Stimulated activated memory B cell treated with anti-CD40 and anti-IgM and Interleukin-4, amounts not matched to agents 10 μg/mL and 1 μg/mL and 100 μg/mL, for 72 hours (primary cell): ENCODE measurements at regions not wholly inside any gene's neighbourhood (a gene's known extent, or its start where the extent isn't known, plus 50 kb on each side); places are given as distances from the start of the nearest gene placed in this dataset.

Experiments
- ATAC-seq: fragments of 150-1000 bp; cut with Tn5 transposase; 2 replicates; pipeline ENCODE4 v1.10.0; 2021
- H3K27ac Mint-ChIP-seq: one replicate; pipeline ENCODE4 v1.8.0; 2022; ENCODE audit warnings: mild to moderate bottlenecking, mixed read lengths
- H3K27me3 Mint-ChIP-seq: one replicate; pipeline ENCODE4 v1.8.0; 2022; ENCODE audit warnings: mixed read lengths
- H3K36me3 Mint-ChIP-seq: one replicate; pipeline ENCODE4 v1.8.0; 2022; ENCODE audit warnings: mixed read lengths
- H3K4me1 Mint-ChIP-seq: one replicate; pipeline ENCODE4 v1.8.0; 2022; ENCODE audit warnings: mixed read lengths
- H3K4me3 Mint-ChIP-seq: one replicate; pipeline ENCODE4 v1.8.0; 2022; ENCODE audit warnings: mild to moderate bottlenecking, moderate library complexity, mixed read lengths
- H3K9me3 Mint-ChIP-seq: one replicate; pipeline ENCODE4 v1.8.0; 2022; ENCODE audit warnings: mixed read lengths

DNA sequence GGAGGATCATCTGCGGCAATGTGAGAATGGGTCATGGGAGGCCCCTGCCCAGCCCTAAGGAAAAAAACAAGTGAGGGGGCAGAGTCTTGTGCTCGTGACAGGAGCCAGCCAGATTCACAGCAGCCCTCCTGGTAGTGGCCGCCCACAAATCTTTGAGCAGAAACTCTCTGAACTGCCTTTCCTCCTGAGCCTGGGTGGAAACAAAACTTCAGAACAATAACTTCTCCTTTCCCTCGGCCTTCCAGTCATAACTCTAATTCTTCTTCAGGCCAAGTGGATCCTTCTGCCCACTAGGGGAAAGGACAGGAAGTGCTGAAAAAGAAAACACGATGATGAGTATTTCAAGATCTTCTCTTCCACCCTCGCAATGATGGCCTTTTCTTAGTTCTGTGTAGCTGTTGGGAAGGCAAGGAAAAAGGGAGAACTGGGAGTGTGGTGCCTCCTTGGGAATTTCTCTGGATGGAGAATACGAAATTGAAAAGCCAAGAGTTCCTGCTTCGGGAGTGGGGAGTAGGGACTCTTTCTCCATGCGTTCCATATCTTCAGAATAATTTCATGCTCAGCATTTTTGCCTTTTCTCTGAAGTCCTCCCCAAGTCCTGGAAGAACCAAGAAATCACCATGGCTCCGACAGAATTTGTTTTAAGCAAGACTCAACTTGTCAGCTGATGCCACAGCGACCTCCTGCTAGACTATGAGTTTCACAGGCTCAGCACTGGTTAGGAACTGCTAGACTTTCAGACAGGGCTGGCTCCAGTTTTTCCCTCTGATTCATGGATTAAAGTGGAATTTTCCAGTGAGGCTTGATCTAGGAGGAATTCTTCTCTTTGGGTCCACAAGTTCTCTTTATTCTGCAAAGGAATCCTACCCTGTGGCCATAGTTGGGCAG is 188.9 kb downstream of the CAND1 start:
- peak; percentile 80 for ATAC-seq
- no peak overlapping the region for H3K4me3 Mint-ChIP-seq
- peaks cover 1% of the 10 kb centered on the region for H3K9me3 Mint-ChIP-seq
- no peaks in the 10 kb centered on the region for H3K36me3 Mint-ChIP-seq
- H3K27me3 Mint-ChIP-seq: no peaks in the 10 kb centered on the region
- H3K4me1 Mint-ChIP-seq: peaks cover 11% of the 10 kb centered on the region
- peak overlapping the region; percentile 64 for H3K27ac Mint-ChIP-seq

GRCh38 chr12:67459173-67459572 is 189.4 kb upstream of the DYRK2 start:
- Mint-ChIP-seq H3K9me3 (no peaks in the 10 kb centered on the region), H3K27ac (no peak overlapping the region)
- ATAC-seq: no peak

DNA sequence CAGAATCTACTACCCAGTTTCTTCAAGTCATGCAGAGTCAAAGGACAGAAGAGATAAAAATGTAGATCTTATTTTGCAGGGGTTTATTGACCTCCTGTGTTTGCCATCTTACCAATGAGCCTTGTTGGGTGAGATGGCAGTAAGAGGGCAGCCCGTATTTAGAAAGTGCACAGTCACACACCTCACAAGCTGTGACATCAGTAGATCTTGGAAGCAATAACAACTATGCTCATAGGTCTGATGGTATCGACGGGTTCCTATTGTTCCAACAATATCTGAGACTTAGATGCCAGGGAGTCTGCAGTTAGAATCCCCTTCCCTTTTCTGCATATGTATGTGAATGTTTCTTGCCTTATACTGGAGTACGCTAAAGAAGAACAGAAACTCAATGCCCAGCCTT is 189.0 kb upstream of the DYRK2 start:
- Mint-ChIP-seq H3K36me3 (no peaks in the 10 kb centered on the region), H3K4me1 (peaks cover 8% of the 10 kb centered on the region), H3K27ac (no peak overlapping the region), H3K9me3 (no peaks in the 10 kb centered on the region), H3K4me3 (no peak overlapping the region), H3K27me3 (no peaks in the 10 kb centered on the region)
- ATAC-seq: no peak

More at GRCh38 chr12:67459173-67459572, 189.4 kb upstream of the DYRK2 start:
- H3K27me3 Mint-ChIP-seq: no peaks in the 10 kb centered on the region
- peaks cover 8% of the 10 kb centered on the region for H3K4me1 Mint-ChIP-seq
- H3K36me3 Mint-ChIP-seq: no peaks in the 10 kb centered on the region
- no peak overlapping the region for H3K4me3 Mint-ChIP-seq

- Mint-ChIP-seq H3K4me3 (no peak overlapping the region), H3K27ac (no peak overlapping the region), H3K4me1 (peaks cover 8% of the 10 kb centered on the region), H3K9me3 (no peaks in the 10 kb centered on the region), H3K36me3 (no peaks in the 10 kb centered on the region), H3K27me3 (no peaks in the 10 kb centered on the region)
- ATAC-seq: no peak
These were observed 188.2 kb upstream of the DYRK2 start for GRCh38 chr12:67460388-67460787.

DNA sequence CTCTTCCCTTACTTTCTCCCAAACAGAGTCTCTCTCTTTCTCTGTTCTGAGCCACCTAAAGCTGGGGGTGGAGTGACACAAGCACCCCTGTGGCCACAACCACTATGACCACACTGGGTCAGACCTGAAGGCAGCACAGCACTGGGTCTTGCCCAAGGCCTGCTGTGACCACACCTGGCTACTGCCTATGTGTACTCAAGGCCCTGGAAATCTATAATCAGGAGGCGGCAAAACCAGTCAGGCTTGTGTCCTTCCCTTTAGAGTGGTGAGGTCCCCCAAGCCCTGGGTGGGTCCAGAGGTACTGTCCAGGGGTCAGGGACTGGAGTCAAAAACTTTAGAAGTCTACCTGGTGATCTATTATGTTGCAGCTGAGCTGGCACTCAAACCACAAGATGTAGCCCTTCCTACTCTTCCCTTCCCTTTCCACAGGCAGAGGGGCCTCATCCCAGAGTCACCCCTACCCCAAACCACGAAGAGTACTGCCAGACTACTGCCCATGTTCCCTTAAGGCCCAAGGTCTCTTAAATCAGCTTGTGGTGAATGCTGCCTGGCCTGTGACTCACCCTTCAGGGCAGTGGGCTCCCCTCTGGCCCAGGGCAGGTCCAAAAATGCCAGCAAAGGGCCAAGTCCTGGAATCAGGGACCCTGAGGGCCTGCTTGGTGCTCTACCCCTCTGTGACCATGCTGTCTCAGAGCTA is 179.8 kb upstream of the DYRK2 start:
- no peak overlapping the region for H3K27ac Mint-ChIP-seq

DNA sequence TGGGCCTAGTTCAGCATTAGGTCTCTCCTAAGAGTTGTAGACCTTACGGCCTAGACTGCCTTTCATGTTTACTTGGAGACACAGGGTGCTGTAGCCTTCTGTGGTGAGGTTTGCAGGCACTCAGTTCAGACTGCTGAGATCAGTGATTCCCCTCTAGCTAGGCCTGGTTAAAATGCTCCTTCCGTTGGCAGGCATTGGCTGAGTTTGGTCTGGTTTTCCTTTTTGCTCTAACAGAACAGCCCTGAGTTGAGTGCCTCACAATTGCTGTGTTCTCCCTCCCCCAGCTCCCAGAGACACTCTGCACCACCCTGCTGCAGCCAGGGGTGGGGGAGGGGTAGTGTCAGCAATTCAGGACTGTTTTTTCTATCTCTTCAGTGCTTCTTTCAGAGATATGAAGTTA is 178.9 kb upstream of the DYRK2 start:
- H3K4me1 Mint-ChIP-seq: no peaks in the 10 kb centered on the region
- no peak overlapping the region for H3K27ac Mint-ChIP-seq
- H3K4me3 Mint-ChIP-seq: no peak overlapping the region
- peaks cover 6% of the 10 kb centered on the region for H3K27me3 Mint-ChIP-seq
- H3K36me3 Mint-ChIP-seq: peaks cover 14% of the 10 kb centered on the region
- peaks cover 14% of the 10 kb centered on the region for H3K9me3 Mint-ChIP-seq
- no peak for ATAC-seq

More for the DNA sequence above, 179.8 kb upstream of the DYRK2 start:
- no peak for ATAC-seq
- peaks cover 6% of the 10 kb centered on the region for H3K27me3 Mint-ChIP-seq
- peaks cover 14% of the 10 kb centered on the region for H3K9me3 Mint-ChIP-seq
- H3K4me1 Mint-ChIP-seq: no peaks in the 10 kb centered on the region
- peaks cover 14% of the 10 kb centered on the region for H3K36me3 Mint-ChIP-seq
- H3K4me3 Mint-ChIP-seq: no peak overlapping the region

DNA sequence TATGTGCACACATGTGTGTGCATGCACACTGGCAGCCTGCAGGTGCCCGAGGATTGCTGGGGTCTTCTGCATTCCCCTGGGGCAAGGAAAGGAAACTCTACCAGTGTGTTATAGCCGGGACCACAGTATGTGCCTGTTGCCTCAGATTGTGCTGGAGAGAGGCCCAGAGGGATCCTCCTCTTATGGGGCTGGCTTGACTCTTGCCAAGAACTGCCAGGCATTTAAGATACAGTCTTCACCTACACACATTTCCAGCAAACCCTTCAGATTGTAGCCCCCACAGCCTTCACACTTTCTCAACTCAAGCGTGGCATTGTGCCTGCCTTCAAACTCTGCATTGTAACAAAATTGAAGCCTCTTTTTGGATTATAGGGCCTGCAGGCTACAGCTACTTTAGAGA is 176.7 kb upstream of the DYRK2 start:
- no peak overlapping the region for H3K4me3 Mint-ChIP-seq
- H3K4me1 Mint-ChIP-seq: no peaks in the 10 kb centered on the region
- peaks cover 9% of the 10 kb centered on the region for H3K36me3 Mint-ChIP-seq

GRCh38 chr12:67472539-67472938 is 176.0 kb upstream of the DYRK2 start:
- peaks cover 1% of the 10 kb centered on the region for H3K36me3 Mint-ChIP-seq
- no peak for ATAC-seq
- peaks cover 2% of the 10 kb centered on the region for H3K27me3 Mint-ChIP-seq
- no peak overlapping the region for H3K4me3 Mint-ChIP-seq
- H3K4me1 Mint-ChIP-seq: no peaks in the 10 kb centered on the region
- H3K9me3 Mint-ChIP-seq: peaks cover 2% of the 10 kb centered on the region
- H3K27ac Mint-ChIP-seq: no peak overlapping the region

More for the DNA sequence above, 176.7 kb upstream of the DYRK2 start:
- no peak for ATAC-seq
- H3K27ac Mint-ChIP-seq: no peak overlapping the region
- peaks cover 8% of the 10 kb centered on the region for H3K9me3 Mint-ChIP-seq
- peaks cover 6% of the 10 kb centered on the region for H3K27me3 Mint-ChIP-seq

- no peak for ATAC-seq
- Mint-ChIP-seq H3K9me3 (no peaks in the 10 kb centered on the region), H3K36me3 (no peaks in the 10 kb centered on the region)
These were observed 173.5 kb upstream of the DYRK2 start for GRCh38 chr12:67474934-67475620.

DNA sequence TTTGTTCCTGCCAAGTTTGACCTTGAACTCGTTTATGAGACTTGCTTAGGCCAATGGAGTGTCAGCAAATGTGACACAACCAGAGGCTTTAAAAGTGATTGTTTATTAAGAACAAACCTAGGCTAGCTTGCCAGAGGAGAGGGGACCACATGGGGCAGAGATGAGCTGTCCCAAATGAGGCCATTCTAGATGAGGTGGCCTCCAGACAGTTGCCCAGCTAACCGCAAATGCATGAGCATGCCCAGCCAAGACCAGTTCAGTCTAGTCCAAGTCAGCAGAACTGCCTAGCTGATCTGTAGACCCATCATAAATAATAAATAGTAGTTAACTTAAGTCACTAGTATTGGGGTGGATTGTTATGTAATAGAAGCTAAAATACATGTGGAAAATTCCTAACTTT is 172.8 kb upstream of the DYRK2 start:
- ATAC-seq: no peak
- Mint-ChIP-seq H3K27me3 (no peaks in the 10 kb centered on the region), H3K36me3 (no peaks in the 10 kb centered on the region), H3K9me3 (no peaks in the 10 kb centered on the region), H3K4me1 (no peaks in the 10 kb centered on the region), H3K4me3 (no peak overlapping the region), H3K27ac (no peak overlapping the region)

More at GRCh38 chr12:67474934-67475620, 173.5 kb upstream of the DYRK2 start:
- no peak overlapping the region for H3K27ac Mint-ChIP-seq
- no peak overlapping the region for H3K4me3 Mint-ChIP-seq
- no peaks in the 10 kb centered on the region for H3K4me1 Mint-ChIP-seq
- H3K27me3 Mint-ChIP-seq: no peaks in the 10 kb centered on the region

- ATAC-seq: no peak
- Mint-ChIP-seq H3K27me3 (no peaks in the 10 kb centered on the region), H3K36me3 (no peaks in the 10 kb centered on the region), H3K4me1 (peaks cover 8% of the 10 kb centered on the region), H3K27ac (no peak overlapping the region), H3K4me3 (no peak overlapping the region), H3K9me3 (no peaks in the 10 kb centered on the region)
These were observed 170.8 kb upstream of the DYRK2 start for GRCh38 chr12:67477681-67478265.

DNA sequence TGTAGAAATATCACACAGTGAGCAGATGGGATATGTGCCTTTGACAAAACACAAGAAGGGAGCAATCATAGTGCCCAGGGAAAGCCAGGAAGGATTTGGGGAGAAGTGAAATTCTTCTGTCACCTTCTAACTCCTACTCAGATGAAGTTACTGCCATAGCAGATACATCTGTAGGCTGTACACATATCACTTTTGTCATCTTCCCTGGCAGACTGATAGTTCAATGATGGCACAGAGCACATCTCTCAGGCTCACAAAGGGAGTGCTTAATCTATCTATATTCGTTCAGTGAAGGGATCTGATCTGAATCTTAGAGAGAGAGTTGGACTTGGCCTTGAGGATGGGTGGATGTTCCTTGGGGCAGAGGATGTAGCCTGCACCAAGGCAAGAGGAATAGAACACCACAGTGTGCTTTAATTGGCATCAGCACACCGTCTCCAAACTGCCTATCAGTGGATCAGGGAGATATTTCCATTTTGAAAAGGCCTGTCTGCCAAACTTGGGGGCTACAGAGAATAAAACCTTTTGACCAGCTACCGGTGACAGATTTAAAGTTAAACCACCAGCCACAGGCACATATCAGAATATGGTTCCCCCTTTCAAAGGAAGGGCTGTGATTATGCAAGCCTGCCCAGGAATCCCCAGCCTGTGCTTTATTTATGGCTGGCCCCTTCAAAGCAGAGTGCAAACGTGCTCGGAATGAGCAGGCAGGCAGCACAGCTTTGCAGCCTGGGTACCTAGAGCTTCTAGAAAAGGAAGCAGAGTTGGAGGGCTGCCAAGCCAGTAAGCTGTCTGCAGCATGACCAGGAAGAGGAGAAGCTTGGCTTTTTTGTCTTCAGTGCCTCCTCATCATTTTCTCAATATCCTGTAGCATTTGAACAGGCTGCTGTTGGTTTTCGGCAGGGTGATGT is 165.5 kb upstream of the DYRK2 start:
- H3K36me3 Mint-ChIP-seq: no peaks in the 10 kb centered on the region
- peaks cover 31% of the 10 kb centered on the region for H3K4me1 Mint-ChIP-seq
- H3K9me3 Mint-ChIP-seq: peaks cover 3% of the 10 kb centered on the region
- ATAC-seq: peak; percentile 87
- peak overlapping the region; percentile 34 for H3K27ac Mint-ChIP-seq
- no peak overlapping the region for H3K4me3 Mint-ChIP-seq
- H3K27me3 Mint-ChIP-seq: no peaks in the 10 kb centered on the region

DNA sequence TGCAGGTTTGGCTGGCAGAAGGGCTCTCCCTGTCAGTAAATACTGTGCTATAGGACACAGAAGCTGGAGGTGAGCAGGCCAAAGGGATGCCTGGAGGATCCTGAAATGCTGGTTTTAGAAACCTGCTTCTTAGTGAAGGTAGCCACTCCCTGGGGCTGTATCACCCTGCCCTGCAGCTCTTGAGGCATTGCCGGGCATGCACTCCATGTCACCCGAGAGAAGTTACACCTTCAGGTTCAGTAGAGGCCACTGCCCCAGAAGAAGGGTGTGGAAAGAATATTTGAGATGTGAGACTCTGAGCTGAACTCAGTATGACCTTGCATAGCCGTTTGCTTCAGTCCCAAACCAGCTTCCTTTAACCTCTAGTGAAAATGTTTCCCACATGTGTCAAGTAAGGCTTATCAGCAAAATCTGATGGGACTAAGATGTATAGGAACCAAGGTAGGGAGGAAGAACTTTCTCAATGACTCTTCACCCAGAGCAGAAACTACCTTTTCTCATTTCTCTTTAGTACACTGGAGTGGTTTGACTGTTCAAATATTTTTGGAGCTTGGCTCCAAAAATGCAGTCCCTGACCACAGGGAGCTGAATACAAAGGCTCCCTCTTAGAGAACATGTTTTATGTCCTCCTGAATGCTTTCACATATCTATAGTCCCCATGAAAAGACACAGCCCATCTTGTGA is 164.5 kb upstream of the DYRK2 start:
- no peak overlapping the region for H3K4me3 Mint-ChIP-seq
- peaks cover under 1% of the 10 kb centered on the region for H3K27me3 Mint-ChIP-seq
- peak overlapping the region; percentile 59 for H3K27ac Mint-ChIP-seq
- ATAC-seq: peak; percentile 47
- peaks cover 4% of the 10 kb centered on the region for H3K9me3 Mint-ChIP-seq
- peaks cover 2% of the 10 kb centered on the region for H3K36me3 Mint-ChIP-seq
- H3K4me1 Mint-ChIP-seq: peaks cover 31% of the 10 kb centered on the region
